ENCODE measurements at regions not wholly inside any gene's neighbourhood (a gene's known extent, or its start where the extent isn't known, plus 50 kb on each side); places are given as distances from the start of the nearest gene placed in this dataset.

DNA sequence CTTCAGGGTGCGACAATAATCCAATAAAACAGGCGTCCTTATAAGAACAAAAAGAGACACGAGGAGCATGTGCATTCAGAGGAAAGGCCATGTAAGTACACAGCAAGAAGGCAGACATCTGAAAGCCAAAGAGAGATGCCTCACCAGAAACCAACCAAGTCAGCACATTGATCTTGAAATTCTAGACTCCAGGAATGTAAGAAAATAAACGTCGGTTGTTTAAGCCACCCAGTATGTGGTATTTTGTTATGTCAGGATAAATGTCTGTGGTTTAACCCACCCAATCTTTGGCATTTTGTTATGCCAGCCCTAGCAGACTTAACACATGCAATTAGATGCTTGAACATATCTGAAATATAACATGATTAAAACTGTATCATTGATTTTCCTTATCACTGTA is 452.0 kb downstream of the SLITRK6 start:
- Histone ChIP-seq H3K4me3 (replicated peaks in 1 of 4; ENCODE audit: control extremely low read depth in 1 of 4, insufficient read depth in 1 of 4, low read depth in 3 of 4, low read length in 4 of 4) (no peak overlapping the region), H3K79me2 (ENCODE audit: control insufficient read depth, insufficient read depth, low read length) (no peaks in the 10 kb centered on the region), H3K27ac (ENCODE audit: insufficient read depth, low read length) (no peak overlapping the region), H3K36me3 (ENCODE audit: control insufficient read depth, insufficient read depth, low read length) (no peaks in the 10 kb centered on the region), H3K9me3 (ENCODE audit: control insufficient read depth, insufficient read depth, low read depth, low read length) (no peaks in the 10 kb centered on the region), H3K27me3 (ENCODE audit: control insufficient read depth, insufficient read depth, low read length) (no peaks in the 10 kb centered on the region), H3K4me2 (ENCODE audit: extremely low read depth, insufficient read depth, low read length) (no peak overlapping the region), H2AFZ (ENCODE audit: low read length) (no peak overlapping the region), H4K20me1 (ENCODE audit: control insufficient read depth, extremely low read depth, insufficient read depth, low read length) (no peaks in the 10 kb centered on the region), H3K4me1 (ENCODE audit: control insufficient read depth, extremely low read depth, insufficient read depth, low read length) (no peaks in the 10 kb centered on the region), H3K9ac (ENCODE audit: insufficient read depth, low read length) (no peak overlapping the region)
- DNase-seq (ENCODE audit: low read depth in 2 of 2): peak; percentile 43 to 71
- no peak for TF ChIP-seq EZH2 (IDR thresholded peaks at IDR 0.05; ENCODE audit: low read length, missing control alignments)
- TF ChIP-seq, protein P1, sequence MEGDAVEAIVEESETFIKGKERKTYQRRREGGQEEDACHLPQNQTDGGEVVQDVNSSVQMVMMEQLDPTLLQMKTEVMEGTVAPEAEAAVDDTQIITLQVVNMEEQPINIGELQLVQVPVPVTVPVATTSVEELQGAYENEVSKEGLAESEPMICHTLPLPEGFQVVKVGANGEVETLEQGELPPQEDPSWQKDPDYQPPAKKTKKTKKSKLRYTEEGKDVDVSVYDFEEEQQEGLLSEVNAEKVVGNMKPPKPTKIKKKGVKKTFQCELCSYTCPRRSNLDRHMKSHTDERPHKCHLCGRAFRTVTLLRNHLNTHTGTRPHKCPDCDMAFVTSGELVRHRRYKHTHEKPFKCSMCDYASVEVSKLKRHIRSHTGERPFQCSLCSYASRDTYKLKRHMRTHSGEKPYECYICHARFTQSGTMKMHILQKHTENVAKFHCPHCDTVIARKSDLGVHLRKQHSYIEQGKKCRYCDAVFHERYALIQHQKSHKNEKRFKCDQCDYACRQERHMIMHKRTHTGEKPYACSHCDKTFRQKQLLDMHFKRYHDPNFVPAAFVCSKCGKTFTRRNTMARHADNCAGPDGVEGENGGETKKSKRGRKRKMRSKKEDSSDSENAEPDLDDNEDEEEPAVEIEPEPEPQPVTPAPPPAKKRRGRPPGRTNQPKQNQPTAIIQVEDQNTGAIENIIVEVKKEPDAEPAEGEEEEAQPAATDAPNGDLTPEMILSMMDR (conservative IDR thresholded peaks at IDR 0.05 in 1 of 2, IDR thresholded peaks at IDR 0.05 in 1 of 2; ENCODE audit: low read depth in 1 of 2, low read length in 2 of 2): no peak

DNA sequence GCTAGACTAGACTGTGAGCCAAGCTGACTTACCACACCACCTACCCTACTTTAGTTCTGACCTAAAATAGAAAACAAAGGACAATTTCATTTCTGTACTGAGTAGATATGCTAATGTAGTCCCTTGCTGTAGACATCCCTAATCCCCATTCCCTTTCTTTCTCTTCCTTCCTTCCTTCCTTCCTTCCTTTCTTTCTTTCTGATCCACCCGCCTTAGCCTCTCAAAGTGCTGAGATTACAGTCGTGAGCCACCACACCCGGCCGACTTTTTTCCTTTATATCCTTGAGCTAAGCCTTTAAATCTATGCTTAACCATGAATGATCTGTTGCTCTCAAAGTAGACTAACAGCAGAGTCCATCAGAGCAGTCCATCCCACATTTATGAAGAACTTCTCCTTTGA is 465.0 kb downstream of the SLITRK6 start:
- no peak overlapping the region for H3K4me3 ChIP-seq (replicated peaks in 1 of 4; ENCODE audit: control extremely low read depth in 1 of 4, insufficient read depth in 1 of 4, low read depth in 3 of 4, low read length in 4 of 4)
- H2AFZ ChIP-seq (ENCODE audit: low read length): no peak overlapping the region
- no peak overlapping the region for H3K9ac ChIP-seq (ENCODE audit: insufficient read depth, low read length)
- no peak overlapping the region for H3K27ac ChIP-seq (ENCODE audit: insufficient read depth, low read length)
- no peaks in the 10 kb centered on the region for H3K9me3 ChIP-seq (ENCODE audit: control insufficient read depth, insufficient read depth, low read depth, low read length)
- no peak for DNase-seq (ENCODE audit: low read depth in 2 of 2)
- H3K4me1 ChIP-seq (ENCODE audit: control insufficient read depth, extremely low read depth, insufficient read depth, low read length): no peaks in the 10 kb centered on the region
- H3K79me2 ChIP-seq (ENCODE audit: control insufficient read depth, insufficient read depth, low read length): no peaks in the 10 kb centered on the region
- H3K4me2 ChIP-seq (ENCODE audit: extremely low read depth, insufficient read depth, low read length): no peak overlapping the region
- no peaks in the 10 kb centered on the region for H3K27me3 ChIP-seq (ENCODE audit: control insufficient read depth, insufficient read depth, low read length)
- no peak for TF ChIP-seq EZH2 (IDR thresholded peaks at IDR 0.05; ENCODE audit: low read length, missing control alignments)
- TF ChIP-seq, protein P1 (conservative IDR thresholded peaks at IDR 0.05 in 1 of 2, IDR thresholded peaks at IDR 0.05 in 1 of 2; ENCODE audit: low read depth in 1 of 2, low read length in 2 of 2): no peak
- H3K36me3 ChIP-seq (ENCODE audit: control insufficient read depth, insufficient read depth, low read length): no peaks in the 10 kb centered on the region
- H4K20me1 ChIP-seq (ENCODE audit: control insufficient read depth, extremely low read depth, insufficient read depth, low read length): no peaks in the 10 kb centered on the region

DNA sequence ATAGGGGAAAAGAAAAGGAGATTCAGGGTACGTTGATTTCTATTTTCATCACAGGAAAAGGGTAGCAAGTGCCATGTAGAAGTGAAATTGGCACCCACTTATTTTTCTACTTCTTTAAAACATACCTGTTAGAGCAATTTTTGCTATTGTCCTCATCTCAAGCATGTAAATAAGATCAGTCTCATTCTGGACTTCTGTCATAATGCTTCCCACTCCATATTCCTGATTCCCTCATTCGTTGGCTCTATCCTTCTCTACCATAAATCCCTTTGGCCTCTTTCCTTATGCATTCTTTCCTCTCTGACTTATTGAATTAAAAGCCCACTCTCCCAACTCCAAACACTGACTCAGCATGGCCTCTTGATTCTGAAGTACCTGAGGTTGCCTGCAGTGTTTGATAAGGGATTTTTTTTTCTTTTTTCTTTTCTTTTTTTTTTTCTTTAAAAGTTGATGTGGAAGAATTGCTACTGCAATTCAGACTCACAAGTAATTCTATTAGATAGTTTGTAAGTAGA is 465.7 kb downstream of the SLITRK6 start:
- no peak overlapping the region for H3K9ac ChIP-seq (ENCODE audit: insufficient read depth, low read length)
- no peak overlapping the region for H3K27ac ChIP-seq (ENCODE audit: insufficient read depth, low read length)
- TF ChIP-seq, protein P1 (conservative IDR thresholded peaks at IDR 0.05 in 1 of 2, IDR thresholded peaks at IDR 0.05 in 1 of 2; ENCODE audit: low read depth in 1 of 2, low read length in 2 of 2): no peak
- TF ChIP-seq EZH2 (IDR thresholded peaks at IDR 0.05; ENCODE audit: low read length, missing control alignments): no peak
- H3K79me2 ChIP-seq (ENCODE audit: control insufficient read depth, insufficient read depth, low read length): no peaks in the 10 kb centered on the region
- H3K9me3 ChIP-seq (ENCODE audit: control insufficient read depth, insufficient read depth, low read depth, low read length): no peaks in the 10 kb centered on the region
- H3K36me3 ChIP-seq (ENCODE audit: control insufficient read depth, insufficient read depth, low read length): no peaks in the 10 kb centered on the region
- no peaks in the 10 kb centered on the region for H3K4me1 ChIP-seq (ENCODE audit: control insufficient read depth, extremely low read depth, insufficient read depth, low read length)
- no peak overlapping the region for H3K4me3 ChIP-seq (replicated peaks in 1 of 4; ENCODE audit: control extremely low read depth in 1 of 4, insufficient read depth in 1 of 4, low read depth in 3 of 4, low read length in 4 of 4)
- no peaks in the 10 kb centered on the region for H3K27me3 ChIP-seq (ENCODE audit: control insufficient read depth, insufficient read depth, low read length)
- no peaks in the 10 kb centered on the region for H4K20me1 ChIP-seq (ENCODE audit: control insufficient read depth, extremely low read depth, insufficient read depth, low read length)
- H3K4me2 ChIP-seq (ENCODE audit: extremely low read depth, insufficient read depth, low read length): no peak overlapping the region
- H2AFZ ChIP-seq (ENCODE audit: low read length): no peak overlapping the region
- DNase-seq (ENCODE audit: low read depth in 2 of 2): no peak
